K562 (cell line): ENCODE measurements at regions not wholly inside any gene's neighbourhood (a gene's known extent, or its start where the extent isn't known, plus 50 kb on each side); places are given as distances from the start of the nearest gene placed in this dataset.

Experiments used
- ATAC-seq: fragments of 200-7000 bp; cut with Tn5 transposase; 3 replicates; pipeline ENCODE4 v1.9.1; 2020; ENCODE audit warnings: moderate library complexity
- BruUV-seq: library from RNA; stranded (reverse); fragments of 400-500 nt; replicated peaks from 2 replicates; lab custom pipeline; 2021; lab: Mats Ljungman, UMichigan
- CTCF ChIA-PET: fragments of 300-600 bp; formaldehyde crosslinking; extraction: SDS; loops from one replicate; lab custom pipeline; 2021; ENCODE audit warnings: low intra/inter-chr PET ratio; lab: Yijun Ruan, JAX
- POLR2A ChIA-PET: fragments of 300-600, 350-650 bp; sonication (Branson Sonifier 250); formaldehyde crosslinking; extraction: SDS; loops from one replicate; lab custom pipeline; 2021; ENCODE audit warnings: antibody characterized with exemption, inconsistent platforms; lab: Yijun Ruan, JAX
- DNase-seq, 4 experiments: peaks; one replicate each; pipeline versions ENCODE4 v3.0.0 to v3.0.0-alpha.2; 2011 to 2018; ENCODE audit warnings: low spot score in 3 of 4, mixed read lengths in 3 of 4; ENCODE audit errors: extremely low read depth in 1 of 4
- FAIRE-seq: peaks from 2 replicates; lab custom pipeline; 2011; peaks lifted over from hg19 to GRCh38; lab: Jason Lieb, UNC
- H2AFZ ChIP-seq: 2 replicates; pipeline ENCODE4 v1.6.0; 2011; ENCODE audit warnings: low read depth, low read length, control low read depth, inconsistent platforms
- H3K27ac ChIP-seq: fragments of 200-600 bp; 3 replicates; pipeline ENCODE4 v1.8.0; 2011; ENCODE audit warnings: low read depth, mild to moderate bottlenecking, control low read depth, inconsistent platforms, low read length, moderate library complexity, mixed read lengths; ENCODE audit errors: extremely low read depth
- H3K27me3 ChIP-seq, 2 experiments: fragments of 300-600 bp in 1 of 2; 2 replicates in 1 of 2; 3 replicates in 1 of 2; pipeline versions ENCODE4 v1.6.0 to v1.8.0; 2011; ENCODE audit warnings: inconsistent platforms in 2 of 2, low read length in 2 of 2, mild to moderate bottlenecking in 1 of 2, mixed read lengths in 1 of 2, moderate library complexity in 1 of 2; ENCODE audit not compliant: control insufficient read depth in 2 of 2, insufficient read depth in 2 of 2
- H3K36me3 ChIP-seq: fragments of 300-600 bp; 3 replicates; pipeline ENCODE4 v1.8.0; 2011; ENCODE audit warnings: mild to moderate bottlenecking, low read length, inconsistent platforms; ENCODE audit not compliant: control insufficient read depth, insufficient read depth
- H3K4me1 ChIP-seq, 2 experiments: fragments of 200-600 bp in 1 of 2; replicated peaks in 1 of 2; 2 replicates in 1 of 2; 3 replicates in 1 of 2; pipeline versions ENCODE4 v1.5.1 to v1.8.0; 2011; ENCODE audit warnings: inconsistent platforms in 2 of 2, low read length in 2 of 2, mild to moderate bottlenecking in 1 of 2, mixed read lengths in 1 of 2, moderate library complexity in 1 of 2; ENCODE audit not compliant: control insufficient read depth in 2 of 2, insufficient read depth in 2 of 2
- H3K4me2 ChIP-seq: 2 replicates; pipeline ENCODE4 v1.6.1; 2011; ENCODE audit warnings: low read length, control low read depth, inconsistent platforms, mixed read lengths; ENCODE audit not compliant: insufficient read depth
- H3K4me3 ChIP-seq: fragments of 200-600 bp; sonication (generic), shearing (Covaris generic); 2 replicates; pipeline ENCODE4 v1.5.1; 2016; ENCODE audit warnings: control low read depth, inconsistent platforms
- H3K79me2 ChIP-seq: fragments of 200-600 bp; 3 replicates; pipeline ENCODE4 v1.8.0; 2011; ENCODE audit warnings: low read length, inconsistent platforms; ENCODE audit not compliant: control insufficient read depth, insufficient read depth
- H3K9ac ChIP-seq, 2 experiments: 2 replicates each; pipeline versions ENCODE4 v1.6.0 to v1.6.1; 2011; ENCODE audit warnings: low read depth in 2 of 2, low read length in 2 of 2, control low read depth in 1 of 2, inconsistent platforms in 1 of 2, mild to moderate bottlenecking in 1 of 2, mixed read lengths in 1 of 2; ENCODE audit not compliant: insufficient read depth in 1 of 2
- H3K9me1 ChIP-seq: one replicate; pipeline ENCODE4 v1.6.0; 2011; ENCODE audit warnings: inconsistent platforms, mild to moderate bottlenecking, low read length, moderate library complexity; ENCODE audit not compliant: control insufficient read depth, insufficient read depth
- H3K9me3 ChIP-seq: replicated peaks from 2 replicates; pipeline ENCODE4 v1.5.1; 2011; ENCODE audit warnings: low read depth, low read length, inconsistent platforms; ENCODE audit not compliant: control insufficient read depth, insufficient read depth
- H4K20me1 ChIP-seq: replicated peaks from 2 replicates; pipeline ENCODE4 v1.6.1; 2011; ENCODE audit warnings: low read length, inconsistent platforms, mixed read lengths; ENCODE audit not compliant: control insufficient read depth, insufficient read depth
- BRD4 ChIP-seq: fragments of 200-600 bp; sonication (generic); IDR thresholded peaks from 2 replicates; pipeline ENCODE4 v1.6.1; 2017; ENCODE audit warnings: inconsistent platforms
- DACH1 ChIP-seq: fragments of 450-650 bp; IDR thresholded peaks from 2 replicates; pipeline ENCODE4 v1.6.1; 2018; ENCODE audit not compliant: partially characterized antibody
- EZH2 ChIP-seq: IDR thresholded peaks from 2 replicates; pipeline ENCODE4 v1.6.1; 2012; ENCODE audit warnings: low read depth, mild to moderate bottlenecking, inconsistent platforms, low read length, borderline replicate concordance
- ILF3 ChIP-seq: fragments of 450-650 bp; IDR thresholded peaks from 2 replicates; pipeline ENCODE4 v1.6.1; 2018; ENCODE audit warnings: antibody characterized with exemption, mild to moderate bottlenecking, moderate library complexity, borderline replicate concordance
- KDM5B ChIP-seq: fragments of 200-600 bp; sonication (generic); IDR thresholded peaks from 2 replicates; pipeline ENCODE4 v1.6.1; 2012; ENCODE audit warnings: low read depth, mild to moderate bottlenecking, moderate library complexity, low read length, control low read depth, inconsistent platforms; ENCODE audit not compliant: insufficient replicate concordance
- MAFF ChIP-seq: IDR thresholded peaks from 2 replicates; pipeline ENCODE4 v1.6.1; 2012; ENCODE audit warnings: low read length, improper control_type of control experiment
- MTA2 ChIP-seq: fragments of 450-650 bp; IDR thresholded peaks from 2 replicates; pipeline ENCODE4 v1.6.1; 2016; ENCODE audit warnings: low read depth
- NFYB ChIP-seq: IDR thresholded peaks from 2 replicates; pipeline ENCODE4 v1.6.1; 2011; ENCODE audit warnings: mild to moderate bottlenecking, moderate library complexity; ENCODE audit not compliant: insufficient read length; ENCODE audit errors: extremely low read depth
- POLR2H ChIP-seq: IDR thresholded peaks from 2 replicates; pipeline ENCODE4 v1.6.1; 2016; ENCODE audit warnings: missing genetic modification characterization, low read depth, mild to moderate bottlenecking, control low read depth, missing compliant biosample characterization, moderate library complexity
- PRMT5 ChIP-seq: sonication (generic); formaldehyde crosslinking; IDR thresholded peaks from 2 replicates; pipeline ENCODE4 v1.5.0; 2020; ENCODE audit warnings: missing genetic modification reagents
- SRSF7 ChIP-seq: fragments of 200-400 bp; formaldehyde crosslinking; optimal IDR thresholded peaks from 2 replicates; pipeline ENCODE3; 2017; ENCODE audit warnings: mild to moderate bottlenecking, low read depth, low read length
- ZNF174 ChIP-seq: fragments of 250-450 bp; sonication (Bioruptor Pico); IDR thresholded peaks from 2 replicates; pipeline ENCODE4 v1.4.0; 2020; ENCODE audit warnings: mild to moderate bottlenecking
- ZNF384 ChIP-seq: IDR thresholded peaks from 2 replicates; pipeline ENCODE4 v1.6.1; 2012; ENCODE audit warnings: low read depth, low read length, improper control_type of control experiment
- ZNF41 ChIP-seq: fragments of 250-450 bp; sonication (Bioruptor Pico); conservative IDR thresholded peaks from 2 replicates; pipeline ENCODE4 v1.4.0; 2020; ENCODE audit warnings: mild to moderate bottlenecking
- ZZZ3 ChIP-seq: fragments of 450-650 bp; IDR thresholded peaks from 2 replicates; pipeline ENCODE4 v1.6.1; 2016; ENCODE audit warnings: antibody characterized with exemption, mild to moderate bottlenecking, moderate library complexity
- WGBS: fragments of 100-300 bp; shearing (Covaris generic); methylation state at CpG from one replicate; pipeline ENCODE4 v1.1.6; 2016; ENCODE audit warnings: low coverage, mixed read lengths; ENCODE audit not compliant: insufficient coverage; ENCODE audit errors: missing lambda C conversion rate; 5-methylcytosine and 5-hydroxymethylcytosine counted together
- in situ Hi-C: fragments of 300-500 bp; cut with MboI; formaldehyde crosslinking; loops from 4 replicates; pipeline ENCODE4 v1.15.0; 2018; ENCODE audit warnings: inconsistent platforms, mixed read lengths
- intact Hi-C: fragments of 100-400 bp; cut with micrococcal nuclease; formaldehyde crosslinking; loops from 2 replicates; pipeline ENCODE4 v1.14.2; 2022
- TF ChIP-seq, protein P1 (sequence below): fragments of 250-450 bp; sonication (Bioruptor Pico); IDR thresholded peaks from 2 replicates; pipeline ENCODE4 v1.9.0; 2021; ENCODE audit warnings: mild to moderate bottlenecking, inconsistent platforms
- TF ChIP-seq, protein P2 (sequence below): fragments of 450-650 bp; IDR thresholded peaks from 2 replicates; pipeline ENCODE4 v1.6.1; 2017; ENCODE audit warnings: mild to moderate bottlenecking, moderate library complexity
- TF ChIP-seq, protein P3 (sequence below): fragments of 250-450 bp; sonication (Bioruptor Pico); IDR thresholded peaks from 2 replicates; pipeline ENCODE4 v1.4.0; 2020; ENCODE audit warnings: mild to moderate bottlenecking, moderate library complexity

DNA sequence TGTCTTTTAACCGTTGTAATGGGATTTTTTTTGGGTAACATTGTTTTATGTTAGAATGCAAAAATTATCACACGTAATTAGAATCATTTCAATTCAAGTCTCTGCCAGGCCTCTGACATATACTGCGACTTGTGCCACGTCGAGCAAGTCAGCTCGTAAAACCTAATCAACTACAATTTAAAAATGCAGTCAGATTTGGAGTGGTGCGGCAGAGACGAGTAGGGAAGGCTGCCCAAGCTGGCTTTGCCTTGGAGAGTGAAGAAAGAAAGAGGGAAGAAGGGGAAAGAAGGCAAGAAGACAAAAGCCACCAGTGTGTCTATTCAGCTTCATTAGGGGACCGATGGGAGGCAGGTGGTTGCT is 110.7 kb downstream of the MIAT start:
- 41% methylated on average over 9 of the region's 9 CpGs for WGBS

More for the DNA sequence above, 110.7 kb downstream of the MIAT start:
- H3K9me1 ChIP-seq, result no peaks in the 10 kb centered on the region
- TF ChIP-seq DACH1 (no peak), ZZZ3 (no peak), SRSF7 (no peak), ZNF41 (no peak), EZH2 (no peak), ZNF174 (CRISPR knock-in tag) (no peak), KDM5B (no peak), MAFF (no peak), ZNF384 (no peak), ILF3 (no peak), POLR2H (tag) (no peak), MTA2 (no peak), NFYB (no peak), BRD4 (no peak), PRMT5 (CRISPR knock-in tag) (no peak)
- TF ChIP-seq, protein P1, sequence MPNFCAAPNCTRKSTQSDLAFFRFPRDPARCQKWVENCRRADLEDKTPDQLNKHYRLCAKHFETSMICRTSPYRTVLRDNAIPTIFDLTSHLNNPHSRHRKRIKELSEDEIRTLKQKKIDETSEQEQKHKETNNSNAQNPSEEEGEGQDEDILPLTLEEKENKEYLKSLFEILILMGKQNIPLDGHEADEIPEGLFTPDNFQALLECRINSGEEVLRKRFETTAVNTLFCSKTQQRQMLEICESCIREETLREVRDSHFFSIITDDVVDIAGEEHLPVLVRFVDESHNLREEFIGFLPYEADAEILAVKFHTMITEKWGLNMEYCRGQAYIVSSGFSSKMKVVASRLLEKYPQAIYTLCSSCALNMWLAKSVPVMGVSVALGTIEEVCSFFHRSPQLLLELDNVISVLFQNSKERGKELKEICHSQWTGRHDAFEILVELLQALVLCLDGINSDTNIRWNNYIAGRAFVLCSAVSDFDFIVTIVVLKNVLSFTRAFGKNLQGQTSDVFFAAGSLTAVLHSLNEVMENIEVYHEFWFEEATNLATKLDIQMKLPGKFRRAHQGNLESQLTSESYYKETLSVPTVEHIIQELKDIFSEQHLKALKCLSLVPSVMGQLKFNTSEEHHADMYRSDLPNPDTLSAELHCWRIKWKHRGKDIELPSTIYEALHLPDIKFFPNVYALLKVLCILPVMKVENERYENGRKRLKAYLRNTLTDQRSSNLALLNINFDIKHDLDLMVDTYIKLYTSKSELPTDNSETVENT (CRISPR knock-in tag), result no peak
- TF ChIP-seq, protein P2, sequence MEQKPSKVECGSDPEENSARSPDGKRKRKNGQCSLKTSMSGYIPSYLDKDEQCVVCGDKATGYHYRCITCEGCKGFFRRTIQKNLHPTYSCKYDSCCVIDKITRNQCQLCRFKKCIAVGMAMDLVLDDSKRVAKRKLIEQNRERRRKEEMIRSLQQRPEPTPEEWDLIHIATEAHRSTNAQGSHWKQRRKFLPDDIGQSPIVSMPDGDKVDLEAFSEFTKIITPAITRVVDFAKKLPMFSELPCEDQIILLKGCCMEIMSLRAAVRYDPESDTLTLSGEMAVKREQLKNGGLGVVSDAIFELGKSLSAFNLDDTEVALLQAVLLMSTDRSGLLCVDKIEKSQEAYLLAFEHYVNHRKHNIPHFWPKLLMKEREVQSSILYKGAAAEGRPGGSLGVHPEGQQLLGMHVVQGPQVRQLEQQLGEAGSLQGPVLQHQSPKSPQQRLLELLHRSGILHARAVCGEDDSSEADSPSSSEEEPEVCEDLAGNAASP, result no peak
- TF ChIP-seq, protein P3, sequence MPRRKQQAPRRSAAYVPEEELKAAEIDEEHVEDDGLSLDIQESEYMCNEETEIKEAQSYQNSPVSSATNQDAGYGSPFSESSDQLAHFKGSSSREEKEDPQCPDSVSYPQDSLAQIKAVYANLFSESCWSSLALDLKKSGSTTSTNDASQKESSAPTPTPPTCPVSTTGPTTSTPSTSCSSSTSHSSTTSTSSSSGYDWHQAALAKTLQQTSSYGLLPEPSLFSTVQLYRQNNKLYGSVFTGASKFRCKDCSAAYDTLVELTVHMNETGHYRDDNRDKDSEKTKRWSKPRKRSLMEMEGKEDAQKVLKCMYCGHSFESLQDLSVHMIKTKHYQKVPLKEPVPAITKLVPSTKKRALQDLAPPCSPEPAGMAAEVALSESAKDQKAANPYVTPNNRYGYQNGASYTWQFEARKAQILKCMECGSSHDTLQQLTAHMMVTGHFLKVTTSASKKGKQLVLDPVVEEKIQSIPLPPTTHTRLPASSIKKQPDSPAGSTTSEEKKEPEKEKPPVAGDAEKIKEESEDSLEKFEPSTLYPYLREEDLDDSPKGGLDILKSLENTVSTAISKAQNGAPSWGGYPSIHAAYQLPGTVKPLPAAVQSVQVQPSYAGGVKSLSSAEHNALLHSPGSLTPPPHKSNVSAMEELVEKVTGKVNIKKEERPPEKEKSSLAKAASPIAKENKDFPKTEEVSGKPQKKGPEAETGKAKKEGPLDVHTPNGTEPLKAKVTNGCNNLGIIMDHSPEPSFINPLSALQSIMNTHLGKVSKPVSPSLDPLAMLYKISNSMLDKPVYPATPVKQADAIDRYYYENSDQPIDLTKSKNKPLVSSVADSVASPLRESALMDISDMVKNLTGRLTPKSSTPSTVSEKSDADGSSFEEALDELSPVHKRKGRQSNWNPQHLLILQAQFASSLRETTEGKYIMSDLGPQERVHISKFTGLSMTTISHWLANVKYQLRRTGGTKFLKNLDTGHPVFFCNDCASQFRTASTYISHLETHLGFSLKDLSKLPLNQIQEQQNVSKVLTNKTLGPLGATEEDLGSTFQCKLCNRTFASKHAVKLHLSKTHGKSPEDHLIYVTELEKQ (CRISPR knock-in tag), result no peak
- intact Hi-C loops (no loop called here), in situ Hi-C loops (loop anchor here (25.0 kb wide), 2 partner anchors 1044 to 1244 kb away; partner anchors contain the start of gene MN1)
- CTCF ChIA-PET, result no interaction called here
- H3K9ac ChIP-seq, result no peak overlapping the region
- no peak for ATAC-seq
- no peak overlapping the region for H2AFZ ChIP-seq
- POLR2A ChIA-PET, result interaction anchor here (0.6 kb wide), 2 partner anchors 10 to 88 kb away, joined by 3 read pairs; no protein-coding TSS in a partner anchor
- H3K27ac ChIP-seq, result no peak overlapping the region
- no TSS peak for BruUV-seq
- H3K9me3 ChIP-seq, result no peaks in the 10 kb centered on the region
- H3K4me1 ChIP-seq, result no peaks in the 10 kb centered on the region; a peak in 2 of 5 replicates
- no peak for DNase-seq
- H3K4me3 ChIP-seq, result no peak overlapping the region
- H3K36me3 ChIP-seq, result no peaks in the 10 kb centered on the region
- no peaks in the 10 kb centered on the region for H4K20me1 ChIP-seq
- FAIRE-seq, result no peak
- no peak overlapping the region for H3K4me2 ChIP-seq
- H3K79me2 ChIP-seq, result no peaks in the 10 kb centered on the region
- no peaks in the 10 kb centered on the region; a peak in 1 of 5 replicates for H3K27me3 ChIP-seq
